GM12878 (cell line): ENCODE measurements at regions not wholly inside any gene's neighbourhood (a gene's known extent, or its start where the extent isn't known, plus 50 kb on each side); places are given as distances from the start of the nearest gene placed in this dataset.

ENCODE experiments used
- ATAC-seq: fragments of 200-7000 bp; cut with Tn5 transposase; 3 replicates; pipeline ENCODE4 v1.9.1; 2020; ENCODE audit warnings: mild to moderate bottlenecking, moderate library complexity
- BruUV-seq: library from RNA; stranded (reverse); fragments of 400-500 nt; replicated peaks from 2 replicates; lab custom pipeline; 2021; lab: Mats Ljungman, UMichigan
- CTCF ChIA-PET: fragments of 300-600 bp; sonication (Branson Sonifier 250); formaldehyde crosslinking; extraction: SDS; loops from one replicate; lab custom pipeline; 2021; ENCODE audit warnings: inconsistent platforms; lab: Yijun Ruan, JAX
- POLR2A ChIA-PET: fragments of 350-600 bp; formaldehyde crosslinking; extraction: SDS; loops from one replicate; lab custom pipeline; 2021; ENCODE audit warnings: inconsistent platforms; lab: Charles Lee
- RAD21 ChIA-PET: fragments of 300-600 bp; sonication (Branson Sonifier 250); formaldehyde crosslinking; loops from one replicate; lab custom pipeline; 2023; ENCODE audit warnings: antibody characterized with exemption; ENCODE audit not compliant: unreplicated experiment; lab: Charles Lee
- SMC1A ChIA-PET: fragments of 300-600 bp; sonication (Branson Sonifier 250); formaldehyde crosslinking; loops from one replicate; lab custom pipeline; 2023; ENCODE audit not compliant: unreplicated experiment, uncharacterized antibody; lab: Charles Lee
- DNase-seq: peaks from one replicate; pipeline ENCODE4 v3.0.0-alpha.2; 2011; ENCODE audit warnings: low read depth, low spot score
- FAIRE-seq: peaks from 3 replicates; lab custom pipeline; 2011; peaks lifted over from hg19 to GRCh38; lab: Jason Lieb, UNC
- H2AFZ ChIP-seq: 2 replicates; pipeline ENCODE4 v1.6.0; 2011; ENCODE audit warnings: low read depth, low read length, control low read depth; ENCODE audit not compliant: control insufficient read depth
- H3K27ac ChIP-seq: 2 replicates; pipeline ENCODE4 v1.5.1; 2011; ENCODE audit warnings: control low read depth; ENCODE audit not compliant: control insufficient read depth, insufficient read depth
- H3K27me3 ChIP-seq, 2 experiments: replicated peaks in 1 of 2; 2 replicates each; pipeline versions ENCODE4 v1.6.0 to v1.6.1; 2011; ENCODE audit warnings: low read length in 1 of 2; ENCODE audit not compliant: control insufficient read depth in 2 of 2, insufficient read depth in 2 of 2
- H3K36me3 ChIP-seq, 2 experiments: 2 replicates each; pipeline ENCODE4 v1.5.1; 2011; ENCODE audit warnings: low read length in 1 of 2; ENCODE audit not compliant: control insufficient read depth in 2 of 2, insufficient read depth in 2 of 2
- H3K4me1 ChIP-seq: 2 replicates; pipeline ENCODE4 v1.6.1; 2011; ENCODE audit warnings: mild to moderate bottlenecking, low read length, moderate library complexity, mixed read lengths; ENCODE audit not compliant: control insufficient read depth, insufficient read depth
- H3K4me2 ChIP-seq: 2 replicates; pipeline ENCODE4 v1.6.0; 2011; ENCODE audit warnings: control low read depth; ENCODE audit not compliant: control insufficient read depth, insufficient read depth
- H3K4me3 ChIP-seq: fragments of 200-600 bp; sonication (generic); 2 replicates; pipeline ENCODE4 v1.5.1; 2016
- H3K79me2 ChIP-seq: 2 replicates; pipeline ENCODE4 v1.6.0; 2011; ENCODE audit warnings: low read length; ENCODE audit not compliant: control insufficient read depth, insufficient read depth
- H3K9ac ChIP-seq: 2 replicates; pipeline ENCODE4 v1.8.0; 2011; ENCODE audit warnings: low read length, control low read depth, mixed read lengths; ENCODE audit not compliant: control insufficient read depth, insufficient read depth
- H3K9me3 ChIP-seq: replicated peaks from 3 replicates; pipeline ENCODE4 v1.5.1; 2011; ENCODE audit warnings: mild to moderate bottlenecking, low read length; ENCODE audit not compliant: control insufficient read depth, insufficient read depth
- H4K20me1 ChIP-seq: 2 replicates; pipeline ENCODE4 v1.6.0; 2011; ENCODE audit not compliant: control insufficient read depth, insufficient read depth
- BCL11A ChIP-seq: IDR thresholded peaks from 2 replicates; pipeline ENCODE4 v1.6.1; 2011; ENCODE audit warnings: low read depth, low read length
- E2F8 ChIP-seq: fragments of 450-650 bp; IDR thresholded peaks from 2 replicates; pipeline ENCODE4 v1.6.1; 2018; ENCODE audit warnings: mild to moderate bottlenecking, low read depth, moderate library complexity; ENCODE audit not compliant: partially characterized antibody
- GABPA ChIP-seq: IDR thresholded peaks from 2 replicates; pipeline ENCODE4 v1.6.1; 2014; ENCODE audit warnings: antibody characterized with exemption, low read depth, mild to moderate bottlenecking, inconsistent platforms
- KDM1A ChIP-seq: fragments of 200-600 bp; sonication (generic); IDR thresholded peaks from 2 replicates; pipeline ENCODE4 v1.6.1; 2016; ENCODE audit warnings: borderline replicate concordance
- SRF ChIP-seq, 2 experiments: IDR thresholded peaks; 2 replicates each; pipeline ENCODE4 v1.6.1; 2011; ENCODE audit warnings: low read depth in 2 of 2, low read length in 2 of 2, mild to moderate bottlenecking in 1 of 2, moderate library complexity in 1 of 2
- SUZ12 ChIP-seq: fragments of 200-600 bp; sonication (generic); IDR thresholded peaks from one replicate; pipeline ENCODE4 v1.6.1; 2018; ENCODE audit warnings: antibody characterized with exemption, mild to moderate bottlenecking; ENCODE audit not compliant: unreplicated experiment
- ZBED1 ChIP-seq: IDR thresholded peaks from 2 replicates; pipeline ENCODE4 v1.6.1; 2016; ENCODE audit warnings: borderline replicate concordance
- ZNF207 ChIP-seq: fragments of 450-650 bp; IDR thresholded peaks from 2 replicates; pipeline ENCODE4 v1.6.1; 2014; ENCODE audit warnings: antibody characterized with exemption, mild to moderate bottlenecking, borderline replicate concordance
- in situ Hi-C: fragments of 300-500 bp; cut with MboI; formaldehyde crosslinking; loops from 9 replicates; pipeline ENCODE4 v1.14.3; 2018; ENCODE audit warnings: mixed read lengths
- intact Hi-C: fragments of 100-400 bp; cut with micrococcal nuclease; formaldehyde crosslinking; loops from one replicate; pipeline ENCODE4 v1.14.2; 2022; ENCODE audit not compliant: unreplicated experiment
- TF ChIP-seq, protein P1 (sequence below): fragments of 450-650 bp; IDR thresholded peaks from 2 replicates; pipeline ENCODE4 v1.6.1; 2016; ENCODE audit warnings: mild to moderate bottlenecking

GRCh38 chr6:87846434-87846833 is 144.4 kb upstream of the AKIRIN2 start:
- Histone ChIP-seq H3K9me3 (no peaks in the 10 kb centered on the region), H3K4me3 (no peak overlapping the region), H4K20me1 (no peaks in the 10 kb centered on the region), H3K4me2 (no peak overlapping the region), H3K27ac (no peak overlapping the region), H3K9ac (no peak overlapping the region), H2AFZ (no peak overlapping the region), H3K36me3 (no peaks in the 10 kb centered on the region), H3K79me2 (no peaks in the 10 kb centered on the region), H3K27me3 (no peaks in the 10 kb centered on the region), H3K4me1 (no peaks in the 10 kb centered on the region)
- RAD21 ChIA-PET, result no interaction called here
- SMC1A ChIA-PET, result interaction anchor here (0.7 to 1.8 kb wide), 3 partner anchors 13 to 84 kb away, joined by 3 to 5 read pairs (median 3); no protein-coding TSS in a partner anchor
- TF ChIP-seq BCL11A (no peak), GABPA (no peak), ZBED1 (no peak), ZNF207 (no peak), E2F8 (no peak), KDM1A (no peak), SRF (IDR thresholded peaks at IDR 0.05; ENCODE audit: low read depth in 2 of 2, low read length in 2 of 2) (no peak), SUZ12 (no peak)
- TF ChIP-seq, protein P1, sequence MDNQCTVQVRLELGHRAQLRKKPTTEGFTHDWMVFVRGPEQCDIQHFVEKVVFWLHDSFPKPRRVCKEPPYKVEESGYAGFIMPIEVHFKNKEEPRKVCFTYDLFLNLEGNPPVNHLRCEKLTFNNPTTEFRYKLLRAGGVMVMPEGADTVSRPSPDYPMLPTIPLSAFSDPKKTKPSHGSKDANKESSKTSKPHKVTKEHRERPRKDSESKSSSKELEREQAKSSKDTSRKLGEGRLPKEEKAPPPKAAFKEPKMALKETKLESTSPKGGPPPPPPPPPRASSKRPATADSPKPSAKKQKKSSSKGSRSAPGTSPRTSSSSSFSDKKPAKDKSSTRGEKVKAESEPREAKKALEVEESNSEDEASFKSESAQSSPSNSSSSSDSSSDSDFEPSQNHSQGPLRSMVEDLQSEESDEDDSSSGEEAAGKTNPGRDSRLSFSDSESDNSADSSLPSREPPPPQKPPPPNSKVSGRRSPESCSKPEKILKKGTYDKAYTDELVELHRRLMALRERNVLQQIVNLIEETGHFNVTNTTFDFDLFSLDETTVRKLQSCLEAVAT, result no peak
- FAIRE-seq (no peak), DNase-seq (no peak), ATAC-seq (no peak)
- no TSS peak for BruUV-seq
- in situ Hi-C loops (no loop called here), intact Hi-C loops (no loop called here)
- CTCF ChIA-PET, result no interaction called here
- POLR2A ChIA-PET, result no interaction called here
